HAP-1 (cell line): ENCODE measurements at regions not wholly inside any gene's neighbourhood (a gene's known extent, or its start where the extent isn't known, plus 50 kb on each side); places are given as distances from the start of the nearest gene placed in this dataset.

Source experiments
- DNase-seq, 2 experiments: peaks; one replicate each; pipeline ENCODE4 v3.0.0-alpha.2; 2016 to 2020; ENCODE audit warnings: low spot score in 2 of 2
- H3K27me3 ChIP-seq: fragments of 250-450 bp; sonication (Bioruptor Pico); 2 replicates; pipeline ENCODE4 v1.5.1; 2020; ENCODE audit warnings: low read depth, mild to moderate bottlenecking, moderate library complexity
- H3K36me3 ChIP-seq: fragments of 250-450 bp; sonication (Bioruptor Pico); replicated peaks from 2 replicates; pipeline ENCODE4 v1.5.1; 2020; ENCODE audit warnings: mild to moderate bottlenecking
- H3K4me1 ChIP-seq: fragments of 250-450 bp; sonication (Bioruptor Pico); 2 replicates; pipeline ENCODE4 v1.5.1; 2020; ENCODE audit warnings: mild to moderate bottlenecking
- H3K4me3 ChIP-seq: fragments of 250-450 bp; sonication (Bioruptor Pico); 2 replicates; pipeline ENCODE4 v1.5.1; 2020; ENCODE audit warnings: mild to moderate bottlenecking, moderate library complexity
- H3K9me3 ChIP-seq: fragments of 250-450 bp; sonication (Bioruptor Pico); 2 replicates; pipeline ENCODE4 v1.5.1; 2020; ENCODE audit warnings: mild to moderate bottlenecking, moderate library complexity
- in situ Hi-C: fragments of 300-500 bp; cut with MboI; formaldehyde crosslinking; loops from 3 replicates; pipeline ENCODE4 v1.14.3; 2020; ENCODE audit warnings: low sequenced_read_pairs, inconsistent platforms, mixed read lengths

- H3K9me3 ChIP-seq = no peaks in the 10 kb centered on the region
- in situ Hi-C loops = no loop called here
Measured at GRCh38 chr14:65866886-65867285, 454.4 kb downstream of the FUT8 start.

GRCh38 chr14:65867333-65867732 is 454.8 kb downstream of the FUT8 start:
- Histone ChIP-seq H3K4me1 (no peaks in the 10 kb centered on the region), H3K4me3 (no peak overlapping the region), H3K27me3 (peaks cover 6% of the 10 kb centered on the region; the same call in 1 of the 2 replicates), H3K9me3 (no peaks in the 10 kb centered on the region), H3K36me3 (no peaks in the 10 kb centered on the region)
- DNase-seq = no peak
- in situ Hi-C loops = no loop called here

More at GRCh38 chr14:65866886-65867285, 454.4 kb downstream of the FUT8 start:
- H3K27me3 ChIP-seq = peaks cover 6% of the 10 kb centered on the region; the same call in 1 of the 2 replicates
- no peak for DNase-seq
- H3K4me3 ChIP-seq = no peak overlapping the region
- no peaks in the 10 kb centered on the region for H3K36me3 ChIP-seq
- no peaks in the 10 kb centered on the region for H3K4me1 ChIP-seq

GRCh38 chr14:65872536-65872935 is 460.0 kb downstream of the FUT8 start:
- in situ Hi-C loops = no loop called here
- Histone ChIP-seq H3K4me3 (no peak overlapping the region), H3K36me3 (no peaks in the 10 kb centered on the region), H3K4me1 (no peaks in the 10 kb centered on the region), H3K27me3 (peaks cover 5% of the 10 kb centered on the region; the same call in 1 of the 2 replicates), H3K9me3 (no peaks in the 10 kb centered on the region)
- no peak for DNase-seq

GRCh38 chr14:65877166-65877565 is 464.6 kb downstream of the FUT8 start:
- in situ Hi-C loops = no loop called here
- H3K36me3 ChIP-seq = no peaks in the 10 kb centered on the region
- peaks cover 5% of the 10 kb centered on the region; the same call in 1 of the 2 replicates for H3K27me3 ChIP-seq
- no peak overlapping the region for H3K4me3 ChIP-seq
- DNase-seq = no peak
- no peaks in the 10 kb centered on the region for H3K4me1 ChIP-seq
- H3K9me3 ChIP-seq = no peaks in the 10 kb centered on the region

GRCh38 chr14:65877624-65878023 is 465.1 kb downstream of the FUT8 start:
- H3K4me1 ChIP-seq = no peaks in the 10 kb centered on the region
- H3K36me3 ChIP-seq = no peaks in the 10 kb centered on the region
- DNase-seq = no peak
- H3K4me3 ChIP-seq = no peak overlapping the region
- in situ Hi-C loops = no loop called here
- peaks cover 5% of the 10 kb centered on the region; the same call in 1 of the 2 replicates for H3K27me3 ChIP-seq
- no peaks in the 10 kb centered on the region for H3K9me3 ChIP-seq

GRCh38 chr14:65878586-65878985 is 466.1 kb downstream of the FUT8 start:
- no peaks in the 10 kb centered on the region for H3K9me3 ChIP-seq
- DNase-seq = no peak
- H3K27me3 ChIP-seq = peaks cover 5% of the 10 kb centered on the region; the same call in 1 of the 2 replicates
- H3K4me1 ChIP-seq = no peaks in the 10 kb centered on the region
- in situ Hi-C loops = no loop called here
- no peaks in the 10 kb centered on the region for H3K36me3 ChIP-seq
- H3K4me3 ChIP-seq = no peak overlapping the region

GRCh38 chr14:65879248-65880009 is 466.9 kb downstream of the FUT8 start:
- DNase-seq = no peak
- Histone ChIP-seq H3K4me1 (no peaks in the 10 kb centered on the region), H3K36me3 (no peaks in the 10 kb centered on the region), H3K27me3 (no peaks in the 10 kb centered on the region), H3K4me3 (no peak overlapping the region), H3K9me3 (no peaks in the 10 kb centered on the region)
- in situ Hi-C loops = no loop called here

- Histone ChIP-seq H3K36me3 (no peaks in the 10 kb centered on the region), H3K4me1 (no peaks in the 10 kb centered on the region), H3K27me3 (0 out of 2 replicates have a peak, but pooled peaks cover 4% of the 10 kb centered on the region), H3K9me3 (no peaks in the 10 kb centered on the region), H3K4me3 (no peak overlapping the region)
- in situ Hi-C loops = no loop called here
- DNase-seq = no peak
Measured at GRCh38 chr14:65880507-65880906, 468.0 kb downstream of the FUT8 start.

- H3K9me3 ChIP-seq = no peaks in the 10 kb centered on the region
- no peaks in the 10 kb centered on the region for H3K36me3 ChIP-seq
- no peaks in the 10 kb centered on the region for H3K4me1 ChIP-seq
- no peak overlapping the region for H3K4me3 ChIP-seq
- 0 out of 2 replicates have a peak, but pooled peaks cover 4% of the 10 kb centered on the region for H3K27me3 ChIP-seq
- in situ Hi-C loops = no loop called here
- no peak for DNase-seq
Measured at GRCh38 chr14:65881642-65882041, 469.1 kb downstream of the FUT8 start.

- H3K27me3 ChIP-seq = 0 out of 2 replicates have a peak, but pooled peaks cover 7% of the 10 kb centered on the region
- in situ Hi-C loops = no loop called here
- H3K36me3 ChIP-seq = no peaks in the 10 kb centered on the region
- no peaks in the 10 kb centered on the region for H3K4me1 ChIP-seq
- H3K4me3 ChIP-seq = no peak overlapping the region
- H3K9me3 ChIP-seq = no peaks in the 10 kb centered on the region
- no peak for DNase-seq
Measured at GRCh38 chr14:65888677-65889076, 476.1 kb downstream of the FUT8 start.

- H3K36me3 ChIP-seq = no peaks in the 10 kb centered on the region
- H3K4me1 ChIP-seq = no peaks in the 10 kb centered on the region
- H3K4me3 ChIP-seq = no peak overlapping the region
- no peak for DNase-seq
- 0 out of 2 replicates have a peak, but pooled peaks cover 3% of the 10 kb centered on the region for H3K27me3 ChIP-seq
- no peaks in the 10 kb centered on the region for H3K9me3 ChIP-seq
- in situ Hi-C loops = no loop called here
Measured at GRCh38 chr14:65892315-65892714, 479.8 kb downstream of the FUT8 start.

GRCh38 chr14:65900164-65900563 is 487.6 kb downstream of the FUT8 start:
- H3K9me3 ChIP-seq = no peaks in the 10 kb centered on the region; the same call in 1 of the 2 replicates
- H3K27me3 ChIP-seq = no peaks in the 10 kb centered on the region
- H3K4me1 ChIP-seq = no peaks in the 10 kb centered on the region
- H3K4me3 ChIP-seq = no peak overlapping the region
- no peak for DNase-seq
- H3K36me3 ChIP-seq = no peaks in the 10 kb centered on the region
- in situ Hi-C loops = no loop called here

- no peaks in the 10 kb centered on the region for H3K36me3 ChIP-seq
- H3K9me3 ChIP-seq = no peaks in the 10 kb centered on the region; the same call in 1 of the 2 replicates
- DNase-seq = no peak
- no peak overlapping the region for H3K4me3 ChIP-seq
- in situ Hi-C loops = no loop called here
- no peaks in the 10 kb centered on the region for H3K27me3 ChIP-seq
- H3K4me1 ChIP-seq = no peaks in the 10 kb centered on the region
Measured at GRCh38 chr14:65901595-65901994, 489.1 kb downstream of the FUT8 start.

- Histone ChIP-seq H3K4me3 (no peak overlapping the region), H3K36me3 (no peaks in the 10 kb centered on the region), H3K27me3 (no peaks in the 10 kb centered on the region), H3K4me1 (no peaks in the 10 kb centered on the region), H3K9me3 (no peaks in the 10 kb centered on the region; the same call in 1 of the 2 replicates)
- in situ Hi-C loops = no loop called here
- no peak for DNase-seq
Measured at GRCh38 chr14:65904988-65905387, 492.5 kb downstream of the FUT8 start.
